ENCODE measurements at regions not wholly inside any gene's neighbourhood (a gene's known extent, or its start where the extent isn't known, plus 50 kb on each side); places are given as distances from the start of the nearest gene placed in this dataset.

GRCh38 chr20:48324744-48325143 is 503.1 kb downstream of the PREX1 start:
- no peak for DNase-seq

GRCh38 chr20:48321271-48321670 is 506.5 kb downstream of the PREX1 start:
- no peak for DNase-seq

- DNase-seq, result no peak
These were observed 507.7 kb downstream of the PREX1 start for GRCh38 chr20:48319943-48320584.

DNA sequence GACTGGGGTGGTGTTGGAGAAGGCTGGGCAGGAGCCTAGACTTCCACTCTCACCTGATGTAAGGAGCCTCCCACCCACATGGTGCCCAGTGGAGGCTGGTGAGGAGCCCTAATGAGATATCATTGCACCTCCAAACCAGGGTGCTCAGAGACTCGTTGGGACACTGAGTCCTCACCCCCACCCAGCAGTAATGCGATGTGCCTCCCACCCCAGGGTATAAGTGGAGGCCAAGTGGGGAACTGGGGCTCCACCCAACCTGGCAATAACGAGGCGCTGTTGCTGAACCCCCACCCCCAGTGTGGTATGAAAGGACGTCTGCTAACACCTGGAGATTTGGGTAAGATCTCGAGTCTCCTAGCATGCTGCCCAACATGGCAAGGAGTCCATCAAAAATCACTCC is 510.2 kb downstream of the PREX1 start:
- no peak for DNase-seq

DNA sequence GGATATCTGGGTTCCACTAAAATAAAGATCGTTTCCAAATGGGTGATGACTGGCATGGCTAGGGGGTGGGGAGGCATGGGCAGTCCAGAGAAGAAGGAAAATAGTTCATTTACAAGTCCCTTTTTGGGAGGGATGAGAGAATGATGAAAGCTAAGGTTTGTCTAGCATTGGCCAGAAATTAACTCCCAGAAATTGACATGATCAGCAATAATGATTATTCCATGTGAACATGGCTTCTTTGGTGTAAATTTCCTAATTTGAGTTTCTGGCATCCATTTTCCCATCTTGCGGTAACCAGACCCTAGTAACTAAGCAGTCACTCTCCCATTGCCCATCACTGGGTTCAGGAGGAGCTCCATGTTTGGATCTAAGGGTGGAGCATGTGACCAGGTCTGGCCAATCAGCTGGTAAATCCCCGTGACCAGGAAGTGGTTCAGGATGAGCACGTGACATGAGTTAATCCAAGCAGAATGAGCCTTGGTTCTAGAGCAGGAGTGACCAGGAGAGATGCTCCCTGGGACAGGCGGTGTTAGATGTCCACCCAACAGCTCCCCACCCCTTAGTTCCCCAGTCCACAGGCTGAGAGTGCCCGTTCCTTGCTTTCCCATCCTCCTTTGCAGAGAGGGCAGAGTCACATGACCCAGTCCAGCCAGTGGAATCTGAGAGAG is 512.7 kb downstream of the PREX1 start:
- DNase-seq, result no peak

DNA sequence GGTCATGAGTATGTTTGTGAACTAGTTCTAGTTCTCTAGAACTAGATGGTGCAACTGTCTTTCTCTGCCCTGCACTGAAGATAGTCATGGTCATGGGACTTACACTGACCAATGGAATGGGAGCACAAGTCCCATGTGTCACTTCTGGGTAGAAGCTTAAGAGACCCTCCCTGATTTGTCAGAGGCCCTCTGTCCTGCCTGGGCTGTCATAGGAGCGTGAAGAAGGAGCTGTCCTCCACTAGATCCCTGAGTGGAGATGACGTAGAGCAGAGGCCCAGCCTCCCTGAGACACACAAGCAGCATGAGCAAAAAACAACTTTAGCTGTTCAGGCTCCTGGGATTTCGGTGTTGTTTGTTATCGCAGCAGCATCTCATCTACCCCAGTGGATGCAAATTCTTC is 514.5 kb downstream of the PREX1 start:
- no peak for DNase-seq

GRCh38 chr20:48311956-48312355 is 515.8 kb downstream of the PREX1 start:
- DNase-seq, result no peak

DNA sequence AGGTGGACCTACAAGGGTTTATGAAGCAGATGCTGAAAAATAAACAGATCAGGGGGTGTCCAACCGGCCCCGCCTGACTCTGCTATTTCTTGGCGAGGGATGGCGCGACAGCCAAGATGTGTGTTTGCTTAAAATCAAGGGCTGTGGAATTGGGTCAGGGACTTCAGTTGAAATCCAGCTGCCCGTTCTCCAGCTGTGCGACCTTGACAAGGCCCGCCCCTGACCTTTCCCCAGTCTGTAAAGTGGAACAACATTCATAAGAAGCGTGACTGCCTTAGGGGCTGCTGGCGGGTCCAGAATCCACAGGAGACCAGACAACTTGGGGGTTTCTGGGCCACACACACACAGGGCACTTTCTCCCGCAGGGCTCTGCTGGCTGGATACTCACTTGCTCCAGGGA is 517.5 kb downstream of the PREX1 start:
- no peak for DNase-seq

DNA sequence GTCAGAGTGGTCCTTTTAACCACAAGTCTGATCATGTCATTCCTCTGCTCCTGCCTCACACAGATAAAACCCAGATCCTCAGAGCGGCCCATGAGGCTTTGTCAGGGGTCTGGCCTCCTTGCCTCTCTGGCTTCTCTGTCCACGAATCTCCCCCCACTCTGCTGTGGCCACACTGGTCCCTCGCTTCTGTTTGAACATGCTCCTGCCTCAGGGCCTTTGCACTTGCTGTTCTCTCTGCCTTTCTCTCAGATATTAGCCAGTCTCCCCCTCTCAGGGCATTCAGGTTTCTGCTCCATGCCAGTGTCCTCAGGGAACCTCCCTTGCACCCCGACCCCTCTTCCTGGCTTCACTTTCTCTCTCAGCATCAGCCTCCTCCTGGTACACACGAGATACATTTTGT is 518.5 kb downstream of the PREX1 start:
- no peak for DNase-seq

- DNase-seq, result no peak
These were observed 518.9 kb downstream of the PREX1 start for GRCh38 chr20:48308882-48309281.

- no peak for DNase-seq
These were observed 519.5 kb downstream of the PREX1 start for GRCh38 chr20:48308232-48308781.

DNA sequence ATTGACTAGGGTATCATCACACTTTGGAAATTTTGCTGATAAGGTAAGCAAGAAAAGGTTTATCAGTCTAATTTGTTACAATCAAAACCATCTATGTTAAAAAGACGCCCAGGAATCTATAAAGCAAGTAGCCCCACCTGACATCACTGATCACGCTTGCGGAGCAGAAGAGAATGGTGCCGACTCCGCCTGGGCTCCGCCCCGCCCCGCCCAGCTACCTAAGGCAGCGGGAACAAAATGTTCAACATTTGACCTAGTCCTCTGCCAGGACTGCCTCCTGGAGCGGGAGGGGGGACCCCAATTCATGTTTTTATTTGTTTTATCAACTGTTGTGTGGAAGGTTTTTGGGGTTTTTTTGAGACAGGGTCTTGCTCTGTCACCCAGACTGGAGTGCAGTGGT is 520.5 kb downstream of the PREX1 start:
- DNase-seq, result no peak

DNA sequence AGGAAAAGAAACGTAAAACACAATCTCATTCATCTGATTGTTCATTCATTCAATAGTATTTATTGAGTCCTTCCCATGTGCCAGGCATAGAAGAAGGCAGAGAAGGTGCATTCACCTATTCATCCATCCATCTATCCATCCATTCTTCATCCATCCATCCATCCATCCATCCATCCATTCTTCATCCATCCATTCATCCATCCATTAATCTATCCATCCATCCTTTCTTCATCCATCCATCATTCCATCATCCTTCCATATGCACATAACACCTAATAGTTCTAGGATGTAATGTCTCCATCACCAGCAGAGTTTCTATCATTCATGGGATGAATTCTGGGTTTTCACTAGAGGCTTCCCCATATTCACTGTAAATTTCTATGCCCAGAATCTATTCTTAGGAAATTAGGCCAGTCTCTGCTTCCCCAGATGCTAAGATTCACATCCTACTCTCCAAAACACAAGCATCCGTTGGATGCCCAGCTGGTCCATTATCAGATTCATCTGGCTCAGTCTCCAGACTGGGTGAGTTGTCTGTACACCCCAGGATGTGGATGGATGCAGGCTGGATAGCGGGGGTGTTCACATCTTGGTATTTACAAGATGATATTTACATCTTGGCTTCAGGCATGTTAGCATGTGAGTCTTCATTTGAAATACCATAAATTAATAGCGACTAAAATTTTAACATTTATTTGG is 517.7 kb upstream of the SULF2 start:
- DNase-seq, result no peak

DNA sequence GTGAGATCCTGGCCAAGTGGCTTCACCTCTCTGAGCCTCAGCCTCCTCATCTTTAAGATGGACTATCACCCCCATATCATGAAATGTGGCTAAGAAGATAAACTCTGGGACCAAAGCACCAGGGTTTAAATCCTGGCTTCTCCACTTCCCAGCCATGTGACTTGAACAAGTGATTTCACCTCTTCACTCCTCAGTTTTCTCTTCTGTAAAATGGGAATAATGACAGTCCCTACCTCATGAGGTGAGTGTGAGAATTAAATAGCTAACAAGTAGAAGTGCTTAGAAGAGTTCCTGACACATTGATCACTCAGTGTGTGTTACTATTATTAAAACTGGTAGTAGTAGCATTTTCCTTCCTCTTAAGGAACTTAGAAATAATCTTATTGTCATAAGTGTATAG is 516.9 kb upstream of the SULF2 start:
- DNase-seq, result no peak

DNA sequence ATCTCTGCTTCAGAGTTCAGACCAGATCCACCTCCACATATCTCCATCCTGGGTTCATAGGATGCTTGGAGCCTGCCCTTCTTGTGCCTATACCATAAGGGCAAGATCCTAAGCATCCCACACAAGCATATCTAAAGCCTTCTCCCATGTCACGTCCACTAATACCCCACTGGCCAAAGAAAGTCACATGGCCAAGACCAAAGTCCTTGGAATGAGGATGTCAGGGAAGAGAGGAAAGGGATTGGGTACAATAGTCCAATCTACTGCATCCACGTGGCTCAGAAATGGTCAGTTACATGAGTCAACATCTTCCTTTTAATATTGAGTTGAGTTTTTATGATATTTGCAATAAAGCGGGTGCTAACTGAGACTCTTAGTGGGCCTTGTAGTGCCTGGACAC is 515.9 kb upstream of the SULF2 start:
- DNase-seq, result no peak

- DNase-seq, result no peak
These were observed 515.2 kb upstream of the SULF2 start for GRCh38 chr20:48300529-48300928.

GRCh38 chr20:48298851-48299484 is 513.7 kb upstream of the SULF2 start:
- no peak for DNase-seq

DNA sequence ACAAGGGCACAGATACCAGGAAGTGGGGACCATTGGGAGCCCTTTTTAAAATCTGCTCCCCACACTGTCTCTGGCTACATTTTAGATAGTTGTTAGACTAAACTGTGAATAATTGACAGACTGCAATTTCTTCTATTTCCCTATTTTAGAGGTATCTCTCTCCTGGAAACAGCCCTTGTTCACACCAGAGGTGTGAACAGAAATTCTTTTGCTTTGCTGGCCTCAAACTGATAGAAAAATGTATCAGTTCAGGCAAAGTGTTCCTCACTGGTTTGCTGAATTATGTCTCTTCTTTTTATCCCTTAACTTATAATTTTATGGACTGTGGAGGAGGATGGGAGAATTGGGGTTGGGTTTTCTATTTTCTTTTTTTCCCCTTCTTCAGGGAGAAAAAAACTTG is 513.2 kb upstream of the SULF2 start:
- no peak for DNase-seq

GRCh38 chr20:48295966-48296421 is 510.7 kb upstream of the SULF2 start:
- DNase-seq, result no peak

- no peak for DNase-seq
These were observed 510.2 kb upstream of the SULF2 start for GRCh38 chr20:48295445-48295903.

- DNase-seq, result no peak
These were observed 509.7 kb upstream of the SULF2 start for GRCh38 chr20:48294942-48295341.

DNA sequence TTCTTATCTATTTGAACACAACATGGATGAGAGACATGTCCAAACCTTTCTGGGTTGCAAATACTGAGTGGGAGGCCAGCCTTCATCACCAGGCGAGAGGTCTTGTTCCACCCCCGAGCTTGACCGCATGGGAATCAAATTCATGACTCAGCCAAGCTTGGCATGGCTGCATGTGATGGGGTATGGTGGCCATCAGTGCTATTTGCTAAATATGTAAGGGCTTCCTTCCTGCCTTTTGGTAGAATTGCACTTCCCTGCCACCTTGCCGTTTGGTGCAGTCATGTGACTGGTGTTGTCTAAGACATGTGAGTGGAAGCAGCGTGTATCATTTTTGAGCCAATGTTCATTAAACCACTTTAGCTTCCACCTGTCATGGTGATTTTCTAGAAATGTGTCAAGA is 508.9 kb upstream of the SULF2 start:
- no peak for DNase-seq

DNA sequence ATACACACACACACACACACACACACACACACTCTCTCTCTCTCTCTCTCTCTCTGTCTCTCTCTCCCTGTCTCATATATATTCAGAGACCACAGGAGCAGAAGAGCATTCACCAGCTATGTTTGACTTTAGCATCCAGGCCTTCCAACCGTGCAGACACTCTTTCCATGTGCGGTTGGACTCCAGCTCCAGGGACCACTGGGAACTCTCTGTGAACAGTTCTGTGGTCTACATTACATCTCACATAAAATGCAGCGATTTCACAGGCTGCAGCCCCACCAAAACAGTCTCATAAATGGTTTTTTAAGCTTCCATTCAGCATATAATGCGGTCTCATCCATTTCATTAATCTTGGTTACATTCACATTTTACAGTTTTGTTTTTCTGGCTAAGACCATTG is 508.4 kb upstream of the SULF2 start:
- DNase-seq, result no peak

Measured in CD4-positive, alpha-beta T cell treated with Interferon alpha-2 for 1 hour (primary cell).